D721Med (cell line): ENCODE measurements at regions not wholly inside any gene's neighbourhood (a gene's known extent, or its start where the extent isn't known, plus 50 kb on each side); places are given as distances from the start of the nearest gene placed in this dataset.

Experiments used
- DNase-seq: peaks from one replicate; pipeline ENCODE4 v3.0.0; 2011; ENCODE audit warnings: low spot score; ENCODE audit not compliant: insufficient read length
- FAIRE-seq: peaks from 2 replicates; lab custom pipeline; 2011; peaks lifted over from hg19 to GRCh38; lab: Jason Lieb, UNC
- TF ChIP-seq, protein P1 (sequence below): IDR thresholded peaks from 2 replicates; pipeline ENCODE4 v1.5.1; 2012; ENCODE audit warnings: mild to moderate bottlenecking, control low read depth; ENCODE audit not compliant: insufficient read depth; ENCODE audit errors: missing control alignments

DNA sequence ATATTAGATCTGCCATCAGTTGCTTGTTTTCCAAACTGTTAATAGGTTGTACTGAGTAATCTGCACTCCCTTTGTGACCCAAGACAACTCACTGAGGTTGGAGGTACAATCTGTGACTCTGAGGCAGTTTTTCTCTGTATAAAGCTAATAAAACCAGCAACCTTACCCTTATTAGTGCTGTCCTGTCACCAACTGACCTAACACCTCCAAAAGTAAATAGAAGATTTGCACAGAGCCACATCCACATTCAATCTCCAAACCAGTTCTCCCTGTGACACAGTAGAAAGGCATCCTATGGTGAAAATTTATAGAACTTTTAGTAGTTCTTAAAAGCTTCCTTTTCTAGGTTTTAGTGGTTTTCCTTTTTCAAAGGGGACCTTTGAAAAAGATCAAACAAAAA is 140.4 kb upstream of the ADGRL2 start:
- FAIRE-seq (no peak), DNase-seq (no peak)
- TF ChIP-seq, protein P1, sequence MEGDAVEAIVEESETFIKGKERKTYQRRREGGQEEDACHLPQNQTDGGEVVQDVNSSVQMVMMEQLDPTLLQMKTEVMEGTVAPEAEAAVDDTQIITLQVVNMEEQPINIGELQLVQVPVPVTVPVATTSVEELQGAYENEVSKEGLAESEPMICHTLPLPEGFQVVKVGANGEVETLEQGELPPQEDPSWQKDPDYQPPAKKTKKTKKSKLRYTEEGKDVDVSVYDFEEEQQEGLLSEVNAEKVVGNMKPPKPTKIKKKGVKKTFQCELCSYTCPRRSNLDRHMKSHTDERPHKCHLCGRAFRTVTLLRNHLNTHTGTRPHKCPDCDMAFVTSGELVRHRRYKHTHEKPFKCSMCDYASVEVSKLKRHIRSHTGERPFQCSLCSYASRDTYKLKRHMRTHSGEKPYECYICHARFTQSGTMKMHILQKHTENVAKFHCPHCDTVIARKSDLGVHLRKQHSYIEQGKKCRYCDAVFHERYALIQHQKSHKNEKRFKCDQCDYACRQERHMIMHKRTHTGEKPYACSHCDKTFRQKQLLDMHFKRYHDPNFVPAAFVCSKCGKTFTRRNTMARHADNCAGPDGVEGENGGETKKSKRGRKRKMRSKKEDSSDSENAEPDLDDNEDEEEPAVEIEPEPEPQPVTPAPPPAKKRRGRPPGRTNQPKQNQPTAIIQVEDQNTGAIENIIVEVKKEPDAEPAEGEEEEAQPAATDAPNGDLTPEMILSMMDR: no peak

DNA sequence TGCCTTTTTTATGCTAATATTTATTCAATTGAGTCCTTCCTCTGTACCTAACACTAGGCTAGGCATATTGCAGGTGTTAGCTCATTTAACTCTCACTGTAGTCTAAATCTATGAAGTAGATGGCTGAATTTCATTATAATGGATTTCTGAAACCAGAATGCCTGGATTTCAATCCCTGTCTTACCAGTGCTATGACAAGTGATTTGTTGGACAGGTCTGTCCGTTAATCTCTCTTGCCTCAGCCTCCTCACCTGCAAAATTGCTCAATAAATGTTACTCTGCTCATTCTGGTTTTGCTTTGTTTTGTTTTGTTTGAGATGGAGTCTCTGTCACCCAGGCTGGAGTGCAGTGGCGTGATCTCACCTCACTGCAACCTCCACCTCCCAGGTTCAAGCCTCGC is 146.1 kb upstream of the ADGRL2 start:
- FAIRE-seq (no peak), DNase-seq (no peak)

DNA sequence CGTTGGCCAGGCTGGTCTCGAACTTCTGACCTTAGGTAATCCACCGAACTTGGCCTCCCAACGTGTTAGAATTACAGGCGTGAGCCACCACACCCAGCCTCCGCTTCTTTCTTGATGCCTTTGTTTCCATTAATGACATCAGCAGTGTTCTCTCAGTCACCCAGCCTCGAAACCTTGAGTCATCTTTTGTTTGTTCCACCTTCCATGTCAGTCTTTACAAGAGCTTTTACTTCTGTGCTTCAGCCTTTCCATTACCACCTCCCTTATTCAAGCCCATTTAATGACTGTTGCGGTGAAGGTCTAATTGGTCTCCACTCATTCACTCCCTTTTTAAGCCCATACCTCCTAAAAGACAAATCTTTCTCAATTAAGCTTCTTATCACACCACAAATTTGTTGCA is 146.6 kb upstream of the ADGRL2 start:
- TF ChIP-seq, protein P1: no peak
- FAIRE-seq (no peak), DNase-seq (no peak)

More for the DNA sequence above, 146.1 kb upstream of the ADGRL2 start:
- TF ChIP-seq, protein P1: no peak

DNA sequence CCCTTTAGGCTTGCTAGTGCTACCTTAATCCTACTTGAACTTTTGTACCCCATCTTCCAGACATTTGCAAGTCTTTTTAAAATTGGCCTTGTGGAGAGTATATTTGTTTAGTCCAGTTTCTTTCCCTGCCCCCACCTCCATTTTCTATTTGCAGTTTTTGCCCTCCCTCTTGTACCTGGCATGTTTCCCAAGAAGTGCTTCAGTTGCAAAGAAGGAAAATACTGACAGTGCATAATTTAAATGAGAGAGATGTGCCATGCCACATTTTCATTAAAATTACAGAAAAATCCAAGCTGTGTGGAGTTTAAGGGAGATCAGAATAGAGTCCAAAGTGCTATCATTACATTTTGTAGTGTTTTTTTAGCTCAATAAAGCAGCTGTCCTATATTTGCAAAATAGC is 150.0 kb upstream of the ADGRL2 start:
- no peak for FAIRE-seq
- DNase-seq: no peak
- TF ChIP-seq, protein P1: no peak

DNA sequence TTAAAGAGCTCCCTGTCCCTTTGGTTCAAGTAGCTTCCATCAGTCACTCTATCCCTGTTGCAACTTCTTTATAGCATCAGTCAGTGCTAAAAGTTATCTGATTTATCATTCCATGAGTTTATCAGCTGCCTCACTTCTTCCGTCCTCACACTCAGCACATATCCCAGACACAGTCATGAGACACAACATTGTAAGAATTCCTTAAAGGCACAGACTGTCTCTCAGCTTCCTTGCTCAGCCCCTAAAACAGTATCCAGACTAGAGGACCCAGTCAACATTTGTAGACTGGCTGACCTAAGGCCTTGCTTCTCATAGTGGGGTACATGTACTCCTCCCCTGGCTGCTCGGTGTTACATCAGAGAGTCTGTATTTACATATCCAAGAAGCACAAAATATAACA is 164.9 kb upstream of the ADGRL2 start:
- DNase-seq (no peak), FAIRE-seq (no peak)
- TF ChIP-seq, protein P1: no peak

DNA sequence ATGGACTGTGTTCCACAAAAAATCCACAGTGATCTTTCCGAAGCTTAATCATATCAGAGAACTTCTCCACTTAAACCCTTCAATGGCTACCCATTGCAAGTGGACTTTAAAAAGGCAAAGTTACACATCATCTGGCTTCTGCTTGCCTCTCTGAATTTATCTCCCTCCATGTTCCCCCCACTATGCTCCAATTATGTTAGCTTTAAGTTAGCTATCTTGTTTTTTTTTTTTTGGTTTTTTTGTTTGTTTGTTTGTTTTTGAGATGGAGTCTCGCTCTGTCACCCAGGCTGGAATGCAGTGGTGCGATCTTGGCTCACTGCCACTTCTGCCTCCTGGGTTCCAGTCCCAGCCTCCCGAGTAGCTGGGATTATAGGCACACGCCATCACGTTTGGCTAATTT is 166.4 kb upstream of the ADGRL2 start:
- FAIRE-seq: no peak
- TF ChIP-seq, protein P1: no peak
- DNase-seq: no peak

DNA sequence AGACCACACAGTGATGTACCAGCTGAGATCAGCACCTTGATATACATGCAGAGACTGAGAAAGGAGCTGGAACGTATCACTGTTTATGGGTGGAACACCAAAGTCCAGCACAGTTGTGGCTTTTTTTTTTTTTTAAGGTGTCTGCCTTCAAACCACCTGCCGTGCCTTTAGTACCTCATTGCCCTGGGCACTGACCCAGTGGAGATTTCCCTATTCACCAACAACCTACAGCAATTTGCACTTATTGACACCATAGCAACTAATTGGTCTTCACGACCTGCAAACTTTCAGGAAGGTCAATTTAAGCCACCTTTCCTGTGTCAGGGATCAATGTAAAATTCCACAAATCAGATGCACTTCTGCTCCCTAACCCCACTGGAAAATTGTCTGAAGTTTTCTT is 181.6 kb upstream of the ADGRL2 start:
- TF ChIP-seq, protein P1: no peak
- no peak for DNase-seq
- no peak for FAIRE-seq
